ENCODE measurements at regions not wholly inside any gene's neighbourhood (a gene's known extent, or its start where the extent isn't known, plus 50 kb on each side); places are given as distances from the start of the nearest gene placed in this dataset.

- no peak for DNase-seq
These were observed 450.7 kb downstream of the NSUN3 start for GRCh38 chr3:94513600-94513999.

- no peak for DNase-seq
These were observed 453.1 kb downstream of the NSUN3 start for GRCh38 chr3:94515983-94516382.

- no peak for DNase-seq
These were observed 457.5 kb downstream of the NSUN3 start for GRCh38 chr3:94520364-94520763.

GRCh38 chr3:94522488-94522887 is 459.6 kb downstream of the NSUN3 start:
- DNase-seq, result no peak

GRCh38 chr3:94524102-94524919 is 461.4 kb downstream of the NSUN3 start:
- no peak for DNase-seq

GRCh38 chr3:94525043-94525442 is 462.2 kb downstream of the NSUN3 start:
- no peak for DNase-seq

GRCh38 chr3:94529816-94530215 is 467.0 kb downstream of the NSUN3 start:
- no peak for DNase-seq

GRCh38 chr3:94532951-94533350 is 470.1 kb downstream of the NSUN3 start:
- no peak for DNase-seq

- DNase-seq, result no peak
These were observed 477.1 kb downstream of the NSUN3 start for GRCh38 chr3:94539937-94540336.

GRCh38 chr3:94543161-94543560 is 480.3 kb downstream of the NSUN3 start:
- no peak for DNase-seq

- no peak for DNase-seq
These were observed 481.4 kb downstream of the NSUN3 start for GRCh38 chr3:94544131-94544789.

- DNase-seq, result no peak
These were observed 485.9 kb downstream of the NSUN3 start for GRCh38 chr3:94548581-94549316.

- no peak for DNase-seq
These were observed 498.2 kb downstream of the NSUN3 start for GRCh38 chr3:94561094-94561493.

- DNase-seq, result no peak
These were observed 501.4 kb downstream of the NSUN3 start for GRCh38 chr3:94564247-94564646.

GRCh38 chr3:94568041-94568440 is 505.2 kb downstream of the NSUN3 start:
- no peak for DNase-seq

- DNase-seq, result no peak
These were observed 510.5 kb downstream of the NSUN3 start for GRCh38 chr3:94573337-94573736.

GRCh38 chr3:94587291-94587690 is 524.4 kb downstream of the NSUN3 start:
- no peak for DNase-seq

GRCh38 chr3:94593526-94594150 is 530.8 kb downstream of the NSUN3 start:
- no peak for DNase-seq

- no peak for DNase-seq
These were observed 533.3 kb downstream of the NSUN3 start for GRCh38 chr3:94596141-94596540.

GRCh38 chr3:94596887-94597566 is 534.2 kb downstream of the NSUN3 start:
- no peak for DNase-seq

GRCh38 chr3:94607778-94608177 is 544.9 kb downstream of the NSUN3 start:
- no peak for DNase-seq

GRCh38 chr3:94609908-94610307 is 547.0 kb downstream of the NSUN3 start:
- DNase-seq, result no peak

- no peak for DNase-seq
These were observed 548.7 kb downstream of the NSUN3 start for GRCh38 chr3:94611596-94611995.
